Glutamatergic neuron (in vitro differentiated cells): ENCODE measurements at regions not wholly inside any gene's neighbourhood (a gene's known extent, or its start where the extent isn't known, plus 50 kb on each side); places are given as distances from the start of the nearest gene placed in this dataset.

Experiments
- DNase-seq: peaks from one replicate; pipeline ENCODE4 v3.0.0; 2022
- H3K27ac Mint-ChIP-seq: one replicate; pipeline ENCODE4 v1.8.0; 2020; ENCODE audit warnings: mild to moderate bottlenecking, mixed read lengths, inconsistent platforms; ENCODE audit not compliant: unreplicated experiment
- H3K27me3 Mint-ChIP-seq: one replicate; pipeline ENCODE4 v1.8.0; 2020; ENCODE audit warnings: mild to moderate bottlenecking, moderate library complexity, mixed read lengths, inconsistent platforms; ENCODE audit not compliant: unreplicated experiment
- H3K36me3 Mint-ChIP-seq: one replicate; pipeline ENCODE4 v1.8.0; 2020; ENCODE audit warnings: mild to moderate bottlenecking, mixed read lengths, inconsistent platforms; ENCODE audit not compliant: unreplicated experiment
- H3K4me1 Mint-ChIP-seq: one replicate; pipeline ENCODE4 v1.8.0; 2020; ENCODE audit warnings: mild to moderate bottlenecking, low read depth, mixed read lengths, inconsistent platforms; ENCODE audit not compliant: unreplicated experiment
- H3K4me3 Mint-ChIP-seq: one replicate; pipeline ENCODE4 v1.8.0; 2020; ENCODE audit warnings: mild to moderate bottlenecking, mixed read lengths, inconsistent platforms; ENCODE audit not compliant: unreplicated experiment
- H3K9me3 Mint-ChIP-seq: one replicate; pipeline ENCODE4 v1.8.0; 2020; ENCODE audit warnings: mild to moderate bottlenecking, moderate library complexity, mixed read lengths, inconsistent platforms; ENCODE audit not compliant: unreplicated experiment
- TF ChIP-seq, protein P1 (sequence below): fragments of 200-600 bp; sonication (generic); IDR thresholded peaks from one replicate; pipeline ENCODE4 v1.5.0; 2021; ENCODE audit not compliant: partially characterized antibody, unreplicated experiment

- no peak for DNase-seq
- TF ChIP-seq, protein P1, sequence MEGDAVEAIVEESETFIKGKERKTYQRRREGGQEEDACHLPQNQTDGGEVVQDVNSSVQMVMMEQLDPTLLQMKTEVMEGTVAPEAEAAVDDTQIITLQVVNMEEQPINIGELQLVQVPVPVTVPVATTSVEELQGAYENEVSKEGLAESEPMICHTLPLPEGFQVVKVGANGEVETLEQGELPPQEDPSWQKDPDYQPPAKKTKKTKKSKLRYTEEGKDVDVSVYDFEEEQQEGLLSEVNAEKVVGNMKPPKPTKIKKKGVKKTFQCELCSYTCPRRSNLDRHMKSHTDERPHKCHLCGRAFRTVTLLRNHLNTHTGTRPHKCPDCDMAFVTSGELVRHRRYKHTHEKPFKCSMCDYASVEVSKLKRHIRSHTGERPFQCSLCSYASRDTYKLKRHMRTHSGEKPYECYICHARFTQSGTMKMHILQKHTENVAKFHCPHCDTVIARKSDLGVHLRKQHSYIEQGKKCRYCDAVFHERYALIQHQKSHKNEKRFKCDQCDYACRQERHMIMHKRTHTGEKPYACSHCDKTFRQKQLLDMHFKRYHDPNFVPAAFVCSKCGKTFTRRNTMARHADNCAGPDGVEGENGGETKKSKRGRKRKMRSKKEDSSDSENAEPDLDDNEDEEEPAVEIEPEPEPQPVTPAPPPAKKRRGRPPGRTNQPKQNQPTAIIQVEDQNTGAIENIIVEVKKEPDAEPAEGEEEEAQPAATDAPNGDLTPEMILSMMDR = no peak
- H3K4me3 Mint-ChIP-seq = no peak overlapping the region
- H3K27me3 Mint-ChIP-seq = no peaks in the 10 kb centered on the region
- no peaks in the 10 kb centered on the region for H3K9me3 Mint-ChIP-seq
- H3K36me3 Mint-ChIP-seq = no peaks in the 10 kb centered on the region
- H3K27ac Mint-ChIP-seq = no peak overlapping the region
- H3K4me1 Mint-ChIP-seq = peaks cover 4% of the 10 kb centered on the region
These were observed 160.8 kb upstream of the GPR149 start for GRCh38 chr3:154590675-154591384.

DNA sequence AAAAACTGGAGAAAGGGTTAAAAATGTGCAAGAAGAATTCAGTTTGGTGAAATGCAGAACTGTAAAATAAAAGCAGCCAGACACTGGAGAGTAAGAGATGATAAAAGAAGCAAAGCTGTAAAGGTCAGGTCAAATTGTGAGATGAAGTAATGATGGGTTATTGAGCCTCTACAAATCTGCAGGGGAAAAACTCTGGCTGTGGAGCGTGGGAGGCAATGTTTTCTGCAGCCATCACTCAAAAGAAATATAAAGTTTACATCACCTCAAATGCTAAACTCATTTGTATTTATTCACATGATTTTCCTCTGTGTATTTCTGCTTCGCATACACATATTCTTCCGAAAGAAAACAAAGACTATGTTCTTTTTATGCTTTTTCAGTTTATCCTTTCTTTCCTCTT, 158.8 kb upstream of the GPR149 start:
- H3K27me3 Mint-ChIP-seq = no peaks in the 10 kb centered on the region

DNA sequence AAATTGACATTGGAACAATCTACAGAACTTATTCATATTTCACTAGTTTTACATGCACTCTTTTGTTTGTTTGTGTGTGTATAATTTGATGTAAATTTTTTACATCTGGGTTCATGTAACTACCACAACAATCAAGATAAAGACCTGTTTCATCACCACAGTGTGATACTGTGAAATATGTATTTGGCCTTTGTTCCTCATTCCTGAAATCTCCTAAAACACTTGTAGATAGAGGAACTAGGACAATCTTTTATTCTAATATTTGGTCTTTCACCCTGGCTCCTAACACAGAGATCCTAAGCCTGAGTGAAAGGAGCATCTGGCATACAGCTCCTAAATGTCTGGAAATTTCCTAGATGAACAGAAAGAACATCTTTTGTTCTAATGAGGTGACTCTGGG, 155.0 kb upstream of the GPR149 start:
- Mint-ChIP-seq H3K4me3 (no peak overlapping the region), H3K4me1 (peaks cover 4% of the 10 kb centered on the region), H3K36me3 (no peaks in the 10 kb centered on the region), H3K9me3 (no peaks in the 10 kb centered on the region), H3K27ac (no peak overlapping the region), H3K27me3 (no peaks in the 10 kb centered on the region)
- TF ChIP-seq, protein P1 = no peak
- no peak for DNase-seq

More for the DNA sequence above, 158.8 kb upstream of the GPR149 start:
- DNase-seq = no peak
- TF ChIP-seq, protein P1 = no peak
- H3K4me1 Mint-ChIP-seq = peaks cover 4% of the 10 kb centered on the region
- H3K9me3 Mint-ChIP-seq = no peaks in the 10 kb centered on the region
- no peak overlapping the region for H3K4me3 Mint-ChIP-seq
- H3K27ac Mint-ChIP-seq = no peak overlapping the region
- H3K36me3 Mint-ChIP-seq = no peaks in the 10 kb centered on the region

GRCh38 chr3:154584041-154584440, 154.1 kb upstream of the GPR149 start:
- TF ChIP-seq, protein P1 = no peak
- no peaks in the 10 kb centered on the region for H3K36me3 Mint-ChIP-seq
- H3K27ac Mint-ChIP-seq = no peak overlapping the region
- no peak overlapping the region for H3K4me3 Mint-ChIP-seq
- no peak for DNase-seq
- H3K9me3 Mint-ChIP-seq = no peaks in the 10 kb centered on the region
- H3K27me3 Mint-ChIP-seq = no peaks in the 10 kb centered on the region
- H3K4me1 Mint-ChIP-seq = peaks cover under 1% of the 10 kb centered on the region

GRCh38 chr3:154583086-154583634, 153.2 kb upstream of the GPR149 start:
- TF ChIP-seq, protein P1 = no peak
- no peak for DNase-seq

More at GRCh38 chr3:154583086-154583634, 153.2 kb upstream of the GPR149 start:
- H3K27ac Mint-ChIP-seq = no peak overlapping the region
- no peaks in the 10 kb centered on the region for H3K9me3 Mint-ChIP-seq
- H3K4me3 Mint-ChIP-seq = no peak overlapping the region
- H3K27me3 Mint-ChIP-seq = no peaks in the 10 kb centered on the region
- no peaks in the 10 kb centered on the region for H3K36me3 Mint-ChIP-seq
- no peaks in the 10 kb centered on the region for H3K4me1 Mint-ChIP-seq
